GM13977 (cell line): ENCODE measurements at regions not wholly inside any gene's neighbourhood (a gene's known extent, or its start where the extent isn't known, plus 50 kb on each side); places are given as distances from the start of the nearest gene placed in this dataset.
"Not testable (repeated sequence)": the region's sequence is repeated elsewhere in the genome, so short reads cannot be mapped to it uniquely, and the experiment has no call there.

Experiments used
- DNase-seq: peaks from one replicate; pipeline ENCODE4 v3.0.0; 2012; ENCODE audit warnings: low spot score
- CTCF ChIP-seq: IDR thresholded peaks from 2 replicates; pipeline ENCODE4 v1.5.1; 2012; ENCODE audit warnings: mild to moderate bottlenecking, control low read depth; ENCODE audit not compliant: insufficient read depth; ENCODE audit errors: extremely low read depth, missing control alignments
- in situ Hi-C: fragments of 300-500 bp; cut with MboI; formaldehyde crosslinking; loops from one replicate; pipeline ENCODE4 v1.12.0; 2022; ENCODE audit warnings: low sequenced_read_pairs, low pct_unique_long_range_greater_than_20kb, mixed read lengths, inconsistent platforms; ENCODE audit not compliant: unreplicated experiment

- no peak for DNase-seq
- no peak for TF ChIP-seq CTCF
- in situ Hi-C loops = no loop called here
Observed at GRCh38 chr10:23786594-23786993, 347.7 kb downstream of the OTUD1 start.

- no peak for DNase-seq
- TF ChIP-seq CTCF = no peak
- in situ Hi-C loops = no loop called here
Observed at GRCh38 chr10:23793577-23793976, 354.7 kb downstream of the OTUD1 start.

GRCh38 chr10:23797452-23797851 lies 358.6 kb downstream of the OTUD1 start:
- in situ Hi-C loops, DNase-seq: not testable (repeated sequence)

GRCh38 chr10:23804125-23804524 lies 365.2 kb downstream of the OTUD1 start:
- no peak for TF ChIP-seq CTCF
- in situ Hi-C loops = no loop called here
- no peak for DNase-seq

GRCh38 chr10:23813687-23814086 lies 374.8 kb downstream of the OTUD1 start:
- TF ChIP-seq CTCF = no peak
- no peak for DNase-seq
- in situ Hi-C loops = no loop called here

- TF ChIP-seq CTCF = no peak
- no peak for DNase-seq
- in situ Hi-C loops = no loop called here
Observed at GRCh38 chr10:23818484-23818883, 379.6 kb downstream of the OTUD1 start.

GRCh38 chr10:23820792-23821191 lies 381.9 kb downstream of the OTUD1 start:
- in situ Hi-C loops = no loop called here
- DNase-seq = no peak
- no peak for TF ChIP-seq CTCF

- no peak for DNase-seq
- no peak for TF ChIP-seq CTCF
- in situ Hi-C loops = no loop called here
Observed at GRCh38 chr10:23824822-23825221, 384.1 kb upstream of the KIAA1217 start.
